ENCODE measurements at regions not wholly inside any gene's neighbourhood (a gene's known extent, or its start where the extent isn't known, plus 50 kb on each side); places are given as distances from the start of the nearest gene placed in this dataset.

GRCh38 chr2:105570757-105571156, 171.9 kb upstream of the FHL2 start:
- DNase-seq (ENCODE audit: low read depth), result no peak

GRCh38 chr2:105570326-105570725, 171.5 kb upstream of the FHL2 start:
- DNase-seq (ENCODE audit: low read depth), result no peak

GRCh38 chr2:105569606-105570005, 170.8 kb upstream of the FHL2 start:
- DNase-seq (ENCODE audit: low read depth), result no peak

- no peak for DNase-seq (ENCODE audit: low read depth)
Measured at GRCh38 chr2:105567996-105568494, 169.2 kb upstream of the FHL2 start.

- DNase-seq (ENCODE audit: low read depth), result no peak
Measured at GRCh38 chr2:105563000-105563719, 164.3 kb upstream of the FHL2 start.

GRCh38 chr2:105561401-105561800, 162.6 kb upstream of the FHL2 start:
- no peak for DNase-seq (ENCODE audit: low read depth)

- DNase-seq (ENCODE audit: low read depth), result no peak
Measured at GRCh38 chr2:105560157-105560556, 161.3 kb upstream of the FHL2 start.

- no peak for DNase-seq (ENCODE audit: low read depth)
Measured at GRCh38 chr2:105557021-105557920, 158.4 kb upstream of the FHL2 start.

GRCh38 chr2:105556366-105556765, 157.5 kb upstream of the FHL2 start:
- no peak for DNase-seq (ENCODE audit: low read depth)

- DNase-seq (ENCODE audit: low read depth), result no peak
Measured at GRCh38 chr2:105554235-105554634, 155.4 kb upstream of the FHL2 start.

- no peak for DNase-seq (ENCODE audit: low read depth)
Measured at GRCh38 chr2:105553538-105554196, 154.8 kb upstream of the FHL2 start.

- no peak for DNase-seq (ENCODE audit: low read depth)
Measured at GRCh38 chr2:105546628-105546974, 147.8 kb upstream of the FHL2 start.

GRCh38 chr2:105545730-105546627, 147.1 kb upstream of the FHL2 start:
- DNase-seq (ENCODE audit: low read depth), result peak; percentile 39

GRCh38 chr2:105544591-105545377, 145.9 kb upstream of the FHL2 start:
- DNase-seq (ENCODE audit: low read depth), result no peak

GRCh38 chr2:105541189-105542050, 142.6 kb upstream of the FHL2 start:
- DNase-seq (ENCODE audit: low read depth), result no peak

- DNase-seq (ENCODE audit: low read depth), result no peak
Measured at GRCh38 chr2:105540642-105541041, 141.8 kb upstream of the FHL2 start.

GRCh38 chr2:105539331-105539730, 140.5 kb upstream of the FHL2 start:
- no peak for DNase-seq (ENCODE audit: low read depth)

GRCh38 chr2:105538840-105539239, 140.0 kb upstream of the FHL2 start:
- DNase-seq (ENCODE audit: low read depth), result no peak

GRCh38 chr2:105537920-105538319, 139.1 kb upstream of the FHL2 start:
- no peak for DNase-seq (ENCODE audit: low read depth)

- no peak for DNase-seq (ENCODE audit: low read depth)
Measured at GRCh38 chr2:105537466-105537865, 138.6 kb upstream of the FHL2 start.

Measured in stimulated activated CD8-positive, alpha-beta memory T cell treated with anti-CD3 and anti-CD28 coated beads, Interleukin-15, amount 100 ng/mL, for 1 hour (primary cell).